RPMI8226 (cell line): ENCODE measurements at regions not wholly inside any gene's neighbourhood (a gene's known extent, or its start where the extent isn't known, plus 50 kb on each side); places are given as distances from the start of the nearest gene placed in this dataset.
A peak's percentile ranks its signal among the peaks of the same experiment; 100 is the strongest.
"Not testable (repeated sequence)": the region's sequence is repeated elsewhere in the genome, so short reads cannot be mapped to it uniquely, and the experiment has no call there.

Experiments used
- DNase-seq: peaks from one replicate; pipeline ENCODE4 v3.0.0-alpha.2; 2015

- DNase-seq = no peak
These were observed 646.1 kb downstream of the RAPGEF2 start for GRCh38 chr4:159748834-159749444.

GRCh38 chr4:159757499-159757898 is 654.6 kb downstream of the RAPGEF2 start:
- DNase-seq = no peak

DNA sequence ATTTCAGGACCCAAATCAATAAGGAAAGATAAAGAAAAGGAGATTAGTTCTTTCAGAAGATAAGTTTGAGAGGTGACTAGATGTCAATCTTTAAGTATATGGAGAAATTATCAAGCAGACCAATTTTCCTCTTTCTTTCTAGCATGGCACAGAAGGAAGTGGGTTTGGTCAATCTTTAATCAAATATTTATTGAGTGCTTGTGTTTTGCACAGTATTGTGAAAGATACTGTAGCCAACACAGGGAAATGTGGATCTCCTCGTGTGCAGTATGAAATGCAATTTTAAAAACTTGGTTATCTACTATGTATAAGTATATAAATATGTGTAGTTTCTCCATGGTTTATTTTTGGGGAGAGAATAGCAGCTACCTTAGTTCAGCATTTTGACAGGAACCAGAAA is 655.2 kb downstream of the RAPGEF2 start:
- no peak for DNase-seq

GRCh38 chr4:159762672-159763071 is 659.8 kb downstream of the RAPGEF2 start:
- no peak for DNase-seq

GRCh38 chr4:159764343-159764952 is 661.6 kb downstream of the RAPGEF2 start:
- peak; percentile 31 for DNase-seq

DNA sequence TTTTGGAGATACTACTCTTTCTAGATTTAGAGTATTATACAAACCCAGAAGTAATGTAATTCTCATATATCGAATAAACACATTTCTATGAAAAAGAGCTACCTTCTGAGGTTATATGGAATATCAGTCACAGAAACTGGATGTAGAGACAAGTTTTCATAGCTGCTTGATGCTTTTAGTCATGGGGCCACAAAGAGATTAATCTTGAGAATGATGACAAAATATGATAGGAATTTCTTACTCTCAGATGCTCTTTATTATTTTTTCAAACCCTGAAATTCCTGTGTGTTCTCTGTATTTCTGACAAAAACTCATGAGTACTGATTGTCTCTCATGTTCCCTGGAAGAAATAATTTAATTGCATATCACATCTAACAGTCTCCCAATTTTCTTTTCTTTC is 662.5 kb downstream of the RAPGEF2 start:
- no peak for DNase-seq

DNA sequence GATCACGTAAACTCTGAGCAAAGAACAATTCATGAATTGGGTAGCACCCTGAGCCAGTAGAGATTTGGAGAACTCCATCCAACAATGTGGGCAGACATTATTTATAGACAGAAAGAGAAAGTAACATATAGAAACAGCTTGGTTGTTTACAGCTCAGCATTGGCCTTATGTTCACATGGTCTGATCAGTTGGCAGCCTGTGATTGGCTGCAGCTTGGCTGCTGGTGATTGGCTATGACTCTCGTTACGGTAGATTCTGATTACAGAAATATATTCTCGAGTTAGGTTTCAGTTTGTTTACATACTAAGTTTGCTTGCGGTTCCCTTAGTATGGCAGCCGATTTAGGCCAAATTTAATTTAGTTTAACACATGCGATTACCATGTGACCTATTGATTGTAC is 663.4 kb downstream of the RAPGEF2 start:
- DNase-seq = no peak

GRCh38 chr4:159767406-159767805 is 664.5 kb downstream of the RAPGEF2 start:
- DNase-seq = no peak

DNA sequence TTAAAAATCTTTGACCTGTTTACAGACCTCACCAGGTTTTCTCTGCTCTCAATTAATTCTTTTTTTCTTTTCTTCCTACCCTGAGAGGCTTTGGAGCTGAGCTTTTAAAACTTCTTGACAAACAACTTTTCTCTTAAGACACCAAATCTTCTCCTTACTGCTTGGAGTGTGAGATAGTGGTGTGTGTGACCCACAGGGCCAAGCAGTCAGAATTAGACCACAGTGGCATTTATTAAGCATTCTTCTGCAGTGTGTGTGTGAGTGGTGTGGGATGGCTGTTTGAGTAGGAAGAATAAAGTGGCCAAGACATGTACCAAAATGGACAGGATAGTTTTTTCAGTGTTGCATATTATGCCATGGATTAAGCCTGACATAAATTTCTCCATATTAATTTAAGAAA is 665.1 kb downstream of the RAPGEF2 start:
- DNase-seq = no peak

DNA sequence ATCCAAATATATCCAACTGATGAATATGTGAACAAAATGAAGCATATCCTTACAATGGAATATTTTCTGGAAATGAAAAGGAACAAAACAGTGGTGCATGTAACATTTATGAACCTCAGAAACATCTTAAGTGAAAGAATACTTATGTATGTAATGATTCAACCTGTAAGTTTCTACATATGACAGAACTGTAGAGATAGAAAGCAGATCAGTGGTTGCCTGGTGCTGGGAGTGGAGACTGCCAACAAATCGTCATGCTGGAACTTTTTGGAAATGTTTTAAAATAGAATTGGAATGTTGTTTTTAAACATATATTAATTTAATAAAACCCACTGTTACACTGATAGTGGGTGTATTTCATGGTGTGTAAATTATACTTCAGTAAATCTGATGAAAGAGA is 667.5 kb downstream of the RAPGEF2 start:
- DNase-seq = no peak

DNA sequence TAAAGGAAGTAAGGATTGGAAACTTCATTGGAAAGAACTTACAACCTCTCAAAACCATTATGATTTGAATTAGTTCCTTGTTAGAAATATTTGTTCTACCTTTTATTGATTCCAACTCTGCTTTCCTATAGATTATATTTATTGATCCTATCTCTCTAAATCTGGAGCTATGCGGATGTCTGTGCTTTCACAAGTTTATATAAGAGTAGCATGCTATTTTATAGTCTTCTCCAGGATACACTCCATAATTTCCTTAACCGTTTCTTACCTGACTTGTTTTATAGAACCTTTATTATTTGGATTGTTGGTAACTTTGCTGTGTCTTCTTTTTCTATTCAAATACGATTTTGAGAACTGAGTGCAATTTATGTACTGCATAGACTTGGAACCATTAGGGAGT is 668.1 kb downstream of the RAPGEF2 start:
- DNase-seq = no peak

DNA sequence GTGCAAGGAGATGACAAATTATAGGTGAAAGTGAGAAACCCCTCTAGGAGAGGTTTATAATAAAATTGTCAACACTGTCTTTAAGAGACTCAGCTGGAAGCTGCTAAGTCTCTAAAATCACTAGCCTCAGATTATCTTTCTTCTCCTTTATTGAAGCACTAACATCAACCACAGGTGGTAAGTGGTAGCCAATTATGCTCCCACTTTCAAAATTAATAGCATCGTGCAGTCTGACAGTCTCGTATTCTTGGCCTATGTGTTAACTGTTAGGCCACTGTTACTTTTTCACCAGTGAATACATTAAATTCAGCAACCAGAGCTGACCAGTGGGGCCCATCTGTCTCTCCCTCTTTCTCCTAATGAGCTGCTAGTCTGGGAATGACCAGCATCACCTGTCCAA is 674.1 kb downstream of the RAPGEF2 start:
- no peak for DNase-seq

- DNase-seq = no peak
These were observed 674.8 kb downstream of the RAPGEF2 start for GRCh38 chr4:159777689-159778088.

DNA sequence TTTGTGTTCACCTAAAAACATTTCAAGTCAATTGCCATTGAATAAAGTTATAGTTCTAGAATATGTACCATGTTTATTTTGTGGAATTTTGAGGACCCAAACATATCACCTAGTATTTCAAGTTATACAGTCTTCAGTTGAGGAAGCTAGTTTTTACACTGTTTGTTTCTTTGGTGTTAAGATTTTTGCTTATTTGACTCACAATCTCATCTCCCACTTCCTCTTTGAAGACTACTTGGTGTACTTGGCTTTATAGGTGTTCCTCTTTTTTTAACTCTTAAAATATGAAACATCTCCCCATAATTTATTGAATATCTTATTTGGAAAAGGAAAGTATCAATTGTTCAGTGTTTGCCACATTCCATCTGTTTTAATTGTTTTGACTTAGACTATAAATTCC is 675.4 kb downstream of the RAPGEF2 start:
- DNase-seq = no peak

DNA sequence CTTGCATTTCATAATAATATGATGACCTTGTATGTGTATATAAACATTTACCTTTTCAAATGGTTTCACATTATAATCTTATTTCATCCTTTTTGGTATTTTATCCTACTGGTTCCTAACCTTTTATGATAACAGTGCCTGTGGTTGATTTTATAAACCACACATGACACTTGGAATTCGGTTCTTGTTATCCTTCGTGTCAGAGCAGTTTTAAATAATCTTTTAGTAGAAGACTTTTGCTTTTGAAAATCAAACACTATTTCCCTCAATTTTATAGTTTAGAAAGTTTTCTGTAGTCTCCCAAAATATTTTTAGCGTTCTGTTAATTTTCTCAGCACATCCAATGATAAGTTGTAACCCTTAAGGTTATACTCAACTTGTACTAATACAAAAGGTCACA is 676.8 kb downstream of the RAPGEF2 start:
- DNase-seq = no peak

DNA sequence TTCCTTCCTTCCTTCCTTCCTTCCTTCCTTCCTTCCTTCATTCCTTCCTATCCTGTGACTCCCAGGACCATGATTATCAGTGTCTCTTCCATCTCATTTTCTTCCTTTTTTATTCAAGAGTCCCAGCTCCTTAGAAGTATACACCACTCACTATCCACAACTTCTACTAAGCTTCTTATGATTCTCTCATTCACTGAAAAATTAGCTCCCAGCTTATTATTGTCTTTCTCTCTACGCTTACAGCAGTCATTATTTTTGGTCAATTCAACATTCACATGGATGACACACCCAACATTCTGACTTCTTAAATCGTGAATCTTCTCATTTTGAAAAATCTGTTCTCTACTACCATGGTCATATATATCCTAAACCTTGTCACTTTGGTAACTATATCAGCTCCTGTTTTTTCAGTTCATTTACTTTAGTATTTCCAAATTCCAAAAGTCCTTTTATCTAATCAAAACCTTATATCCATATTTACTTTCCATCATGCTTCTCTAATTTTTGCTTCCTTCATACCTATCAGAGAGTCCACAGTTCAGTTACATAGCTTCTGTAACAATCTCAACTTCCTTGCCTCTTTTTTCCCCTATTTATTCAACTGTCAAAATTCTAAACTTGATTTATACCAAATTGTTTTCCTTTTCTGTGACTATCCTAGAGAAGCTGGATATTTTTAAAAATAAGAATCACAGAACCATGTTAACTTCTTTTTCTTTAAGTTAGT is 677.5 kb downstream of the RAPGEF2 start:
- no peak for DNase-seq

GRCh38 chr4:159787901-159788300 is 685.0 kb downstream of the RAPGEF2 start:
- DNase-seq = no peak

DNA sequence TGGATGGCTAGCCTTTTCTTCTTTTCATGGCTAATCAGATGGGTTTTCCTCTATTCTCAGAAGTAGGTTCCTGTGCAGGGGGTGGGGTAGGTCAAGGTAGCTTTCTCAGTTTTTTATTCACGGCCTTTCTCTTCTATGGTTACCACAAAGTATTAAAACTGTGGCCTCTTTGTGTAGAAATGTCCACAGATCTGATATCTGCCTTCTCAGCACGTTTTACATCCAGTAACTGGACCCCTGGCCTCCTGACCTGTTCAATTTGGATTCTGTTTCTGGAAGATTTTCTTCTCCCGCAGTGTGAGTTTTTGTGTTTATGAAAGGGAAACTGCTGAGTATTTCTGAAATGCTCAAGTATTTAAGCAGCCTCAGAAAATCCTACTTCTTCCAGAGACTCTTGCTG is 688.5 kb downstream of the RAPGEF2 start:
- DNase-seq = no peak

DNA sequence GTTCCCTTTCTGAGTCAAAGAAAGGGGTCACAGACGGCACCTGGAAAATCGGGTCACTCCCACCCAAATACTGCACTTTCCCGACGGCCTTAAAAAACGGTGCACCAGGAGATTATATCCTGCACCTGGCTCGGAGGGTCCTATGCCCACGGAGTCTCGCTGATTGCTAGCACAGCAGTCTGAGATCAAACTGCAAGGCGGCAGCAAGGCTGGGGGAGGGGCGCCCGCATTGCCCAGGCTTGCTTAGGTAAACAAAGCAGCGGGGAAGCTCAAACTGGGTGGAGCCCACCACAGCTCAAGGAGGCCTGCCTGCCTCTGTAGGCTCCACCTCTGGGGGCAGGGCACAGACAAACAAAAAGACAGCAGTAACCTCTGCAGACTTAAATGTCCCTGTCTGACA is 701.7 kb downstream of the RAPGEF2 start:
- not testable (repeated sequence) for DNase-seq

GRCh38 chr4:159823743-159824142 is 720.9 kb downstream of the RAPGEF2 start:
- no peak for DNase-seq

- no peak for DNase-seq
These were observed 725.8 kb downstream of the RAPGEF2 start for GRCh38 chr4:159828687-159829086.

DNA sequence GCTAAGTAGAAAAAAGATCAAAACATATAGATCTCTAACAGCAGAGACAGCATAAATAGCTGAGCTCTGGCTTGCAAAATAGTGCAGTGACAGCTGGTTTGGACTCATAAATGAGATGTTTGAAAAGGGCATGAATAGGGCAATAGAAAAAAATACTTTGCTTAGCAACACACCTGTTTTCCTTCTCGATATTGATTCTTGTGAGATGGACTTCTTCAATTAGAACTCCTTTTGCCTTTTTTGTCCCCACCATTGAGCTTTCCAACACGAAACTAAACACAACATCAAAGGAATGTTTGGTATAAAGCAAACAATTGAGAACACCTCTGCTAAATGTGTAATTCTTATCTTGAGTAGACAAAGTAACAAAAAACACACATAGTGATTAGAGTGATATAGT is 726.3 kb downstream of the RAPGEF2 start:
- DNase-seq = no peak

DNA sequence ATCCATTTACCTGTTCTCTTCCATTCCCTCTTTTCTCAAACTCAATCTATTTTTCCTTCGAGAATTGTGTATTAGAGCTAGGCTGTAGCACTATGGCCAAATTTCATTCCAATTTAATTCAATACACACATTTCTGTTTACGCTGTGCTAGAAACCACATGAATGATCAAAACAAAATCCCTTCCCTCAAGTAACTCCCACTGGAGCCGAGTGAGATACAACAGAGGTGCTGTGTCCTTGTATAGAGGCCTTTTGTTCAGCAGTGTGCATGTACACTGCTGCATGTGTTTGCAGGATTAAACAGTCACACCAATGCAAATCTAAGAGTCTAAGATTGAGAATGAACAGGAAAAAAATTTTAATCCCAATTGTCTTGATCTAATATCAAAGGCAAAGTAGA is 734.2 kb downstream of the RAPGEF2 start:
- no peak for DNase-seq

DNA sequence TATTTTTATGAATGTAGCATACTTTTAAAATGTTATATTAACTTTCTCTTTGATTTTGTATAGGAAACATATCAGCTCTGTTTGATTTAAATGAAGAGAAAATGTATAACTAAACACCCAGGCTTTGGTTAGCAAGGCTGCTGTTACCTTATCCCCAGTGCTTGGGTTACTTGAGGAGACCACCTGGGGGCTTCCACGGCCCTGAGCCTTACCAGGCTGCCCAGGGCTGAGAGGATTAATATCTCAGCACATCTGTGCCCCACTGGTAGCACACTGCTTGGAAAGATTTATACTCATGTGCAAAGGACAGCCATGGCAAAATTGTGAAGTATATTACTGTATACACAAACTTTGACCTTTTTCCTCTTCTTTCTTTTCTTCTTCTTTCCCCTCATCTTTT is 752.9 kb downstream of the RAPGEF2 start:
- DNase-seq = no peak

DNA sequence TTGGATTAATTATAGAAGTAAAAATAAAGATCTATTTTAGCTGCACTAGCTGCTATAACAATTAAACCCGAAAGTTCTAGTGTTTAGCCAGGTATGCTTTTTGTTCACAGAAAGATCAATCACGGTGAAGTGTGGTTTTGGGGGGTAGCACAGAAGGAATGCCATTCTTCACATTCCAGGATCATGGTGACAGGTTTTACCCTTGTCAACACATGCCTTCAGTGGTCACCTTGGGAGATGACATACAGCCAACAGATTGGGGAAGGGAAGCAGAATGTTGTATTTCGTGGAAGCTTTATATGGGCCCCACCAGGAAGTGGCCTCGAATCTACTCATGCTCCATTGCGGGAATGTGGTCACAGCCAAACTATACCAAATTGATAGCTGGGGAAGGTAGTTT is 753.6 kb downstream of the RAPGEF2 start:
- DNase-seq = no peak
